Stimulated activated CD8-positive, alpha-beta memory T cell treated with anti-CD3 and anti-CD28 coated beads, Interleukin-7, amount 100 ng/mL, for 4 hours (primary cell): ENCODE measurements at regions not wholly inside any gene's neighbourhood (a gene's known extent, or its start where the extent isn't known, plus 50 kb on each side); places are given as distances from the start of the nearest gene placed in this dataset.
"Not testable (repeated sequence)": the region's sequence is repeated elsewhere in the genome, so short reads cannot be mapped to it uniquely, and the experiment has no call there.

Experiments used
- DNase-seq, 2 donors: peaks; one replicate each; pipeline ENCODE4 v3.0.0-alpha.2; 2020; ENCODE audit warnings: low read depth in 2 of 2

GRCh38 chr6:151671195-151671594, 136.3 kb upstream of the ESR1 start:
- no peak for DNase-seq

- no peak for DNase-seq
Measured at GRCh38 chr6:151674578-151674977, 132.9 kb upstream of the ESR1 start.

GRCh38 chr6:151675746-151676459, 131.6 kb upstream of the ESR1 start:
- peak in 1 of 2 donors; percentile 5 for DNase-seq

- DNase-seq, result no peak
Measured at GRCh38 chr6:151676460-151676945, 131.0 kb upstream of the ESR1 start.

- DNase-seq, result no peak
Measured at GRCh38 chr6:151677404-151677803, 130.1 kb upstream of the ESR1 start.

- DNase-seq, result no peak
Measured at GRCh38 chr6:151679081-151679480, 128.4 kb upstream of the ESR1 start.

GRCh38 chr6:151679941-151680340, 127.5 kb upstream of the ESR1 start:
- no peak for DNase-seq

GRCh38 chr6:151680846-151681432, 126.5 kb upstream of the ESR1 start:
- no peak for DNase-seq

- no peak for DNase-seq
Measured at GRCh38 chr6:151681433-151682059, 125.9 kb upstream of the ESR1 start.

GRCh38 chr6:151682251-151682650, 125.2 kb upstream of the ESR1 start:
- no peak for DNase-seq

GRCh38 chr6:151682922-151683321, 124.6 kb upstream of the ESR1 start:
- no peak for DNase-seq

- DNase-seq, result no peak
Measured at GRCh38 chr6:151683381-151683780, 124.1 kb upstream of the ESR1 start.

GRCh38 chr6:151689499-151690201, 117.8 kb upstream of the ESR1 start:
- no peak for DNase-seq

GRCh38 chr6:151690303-151690702, 117.2 kb upstream of the ESR1 start:
- no peak for DNase-seq

- DNase-seq, result no peak
Measured at GRCh38 chr6:151690768-151691562, 116.5 kb upstream of the ESR1 start.

- DNase-seq, result no peak
Measured at GRCh38 chr6:151692216-151692615, 115.3 kb upstream of the ESR1 start.

- DNase-seq, result no peak
Measured at GRCh38 chr6:151693366-151693765, 114.1 kb upstream of the ESR1 start.

GRCh38 chr6:151695156-151695555, 112.3 kb upstream of the ESR1 start:
- DNase-seq, result no peak

- not testable (repeated sequence) for DNase-seq
Measured at GRCh38 chr6:151696302-151696701, 111.2 kb upstream of the ESR1 start.

GRCh38 chr6:151698931-151699700, 108.4 kb upstream of the ESR1 start:
- DNase-seq, result no peak

- no peak for DNase-seq
Measured at GRCh38 chr6:151699719-151700118, 107.8 kb upstream of the ESR1 start.
